HEK293T (cell line): ENCODE measurements at regions not wholly inside any gene's neighbourhood (a gene's known extent, or its start where the extent isn't known, plus 50 kb on each side); places are given as distances from the start of the nearest gene placed in this dataset.

ENCODE experiments used
- ARNT ChIP-seq: fragments of 450-650 bp; IDR thresholded peaks from 2 replicates; pipeline ENCODE4 v1.6.1; 2017; ENCODE audit warnings: mild to moderate bottlenecking
- BHLHE40 ChIP-seq: fragments of 450-650 bp; IDR thresholded peaks from 2 replicates; pipeline ENCODE4 v1.6.1; 2016; ENCODE audit warnings: mild to moderate bottlenecking, moderate library complexity, borderline replicate concordance
- CTBP1 ChIP-seq: fragments of 450-650 bp; IDR thresholded peaks from 2 replicates; pipeline ENCODE4 v1.6.1; 2016; ENCODE audit warnings: borderline replicate concordance
- FOXA1 ChIP-seq: fragments of 450-650 bp; IDR thresholded peaks from 2 replicates; pipeline ENCODE4 v1.6.1; 2016; ENCODE audit warnings: mild to moderate bottlenecking
- FOXK2 ChIP-seq: fragments of 450-650 bp; IDR thresholded peaks from 2 replicates; pipeline ENCODE4 v1.6.1; 2016; ENCODE audit warnings: mild to moderate bottlenecking
- FOXM1 ChIP-seq: fragments of 450-650 bp; IDR thresholded peaks from 2 replicates; pipeline ENCODE4 v1.6.1; 2017; ENCODE audit warnings: mild to moderate bottlenecking, borderline replicate concordance
- SP1 ChIP-seq: fragments of 450-650 bp; IDR thresholded peaks from 2 replicates; pipeline ENCODE4 v1.6.1; 2017
- SUZ12 ChIP-seq: fragments of 450-650 bp; IDR thresholded peaks from 2 replicates; pipeline ENCODE4 v1.6.1; 2016; ENCODE audit warnings: mild to moderate bottlenecking

GRCh38 chr11:90491466-90491865 is 268.6 kb upstream of the CHORDC1 start:
- TF ChIP-seq CTBP1 = no peak
- TF ChIP-seq BHLHE40 = no peak
- TF ChIP-seq SP1 = no peak
- no peak for TF ChIP-seq ARNT
- TF ChIP-seq SUZ12 = no peak
- TF ChIP-seq FOXA1 = no peak
- TF ChIP-seq FOXK2 = no peak
- TF ChIP-seq FOXM1 = no peak
